ENCODE measurements at regions not wholly inside any gene's neighbourhood (a gene's known extent, or its start where the extent isn't known, plus 50 kb on each side); places are given as distances from the start of the nearest gene placed in this dataset.

DNA sequence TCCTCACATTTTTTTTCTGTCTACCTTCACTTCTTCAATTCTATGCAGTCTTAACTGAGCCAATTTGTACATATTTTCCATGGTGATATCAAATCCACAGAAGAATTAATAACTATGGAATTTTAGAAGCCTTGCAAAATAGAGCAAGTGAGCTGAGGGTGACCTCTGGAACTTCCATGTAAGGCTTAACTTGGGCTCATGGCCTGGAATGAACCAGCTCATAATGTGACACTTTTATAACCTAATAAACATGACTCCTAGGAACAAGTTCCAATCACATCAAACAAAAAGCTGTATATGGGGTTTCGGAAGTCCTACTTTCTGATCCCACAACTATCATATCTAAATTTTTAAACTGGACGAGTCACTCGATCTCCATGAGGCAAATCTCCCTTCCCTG, 232.4 kb downstream of the FOXA2 start:
- TF ChIP-seq, protein P1, sequence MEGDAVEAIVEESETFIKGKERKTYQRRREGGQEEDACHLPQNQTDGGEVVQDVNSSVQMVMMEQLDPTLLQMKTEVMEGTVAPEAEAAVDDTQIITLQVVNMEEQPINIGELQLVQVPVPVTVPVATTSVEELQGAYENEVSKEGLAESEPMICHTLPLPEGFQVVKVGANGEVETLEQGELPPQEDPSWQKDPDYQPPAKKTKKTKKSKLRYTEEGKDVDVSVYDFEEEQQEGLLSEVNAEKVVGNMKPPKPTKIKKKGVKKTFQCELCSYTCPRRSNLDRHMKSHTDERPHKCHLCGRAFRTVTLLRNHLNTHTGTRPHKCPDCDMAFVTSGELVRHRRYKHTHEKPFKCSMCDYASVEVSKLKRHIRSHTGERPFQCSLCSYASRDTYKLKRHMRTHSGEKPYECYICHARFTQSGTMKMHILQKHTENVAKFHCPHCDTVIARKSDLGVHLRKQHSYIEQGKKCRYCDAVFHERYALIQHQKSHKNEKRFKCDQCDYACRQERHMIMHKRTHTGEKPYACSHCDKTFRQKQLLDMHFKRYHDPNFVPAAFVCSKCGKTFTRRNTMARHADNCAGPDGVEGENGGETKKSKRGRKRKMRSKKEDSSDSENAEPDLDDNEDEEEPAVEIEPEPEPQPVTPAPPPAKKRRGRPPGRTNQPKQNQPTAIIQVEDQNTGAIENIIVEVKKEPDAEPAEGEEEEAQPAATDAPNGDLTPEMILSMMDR (conservative IDR thresholded peaks at IDR 0.05; ENCODE audit: low read length) = no peak
- TF ChIP-seq EZH2phosphoT487 (IDR thresholded peaks at IDR 0.05; ENCODE audit: borderline replicate concordance) = no peak

All from Loucy (cell line).